NB4 (cell line): ENCODE measurements at regions not wholly inside any gene's neighbourhood (a gene's known extent, or its start where the extent isn't known, plus 50 kb on each side); places are given as distances from the start of the nearest gene placed in this dataset.

Source experiments
- DNase-seq: peaks from one replicate; pipeline ENCODE4 v3.0.0; 2010; ENCODE audit warnings: low read depth
- H3K4me3 ChIP-seq: one replicate; pipeline ENCODE4 v1.5.1; 2011; ENCODE audit warnings: mild to moderate bottlenecking, low read depth, low read length, moderate library complexity
- MYC ChIP-seq: IDR thresholded peaks from 2 replicates; pipeline ENCODE4 v1.6.1; 2011; ENCODE audit warnings: low read depth, low read length
- POLR2A ChIP-seq: IDR thresholded peaks from 2 replicates; pipeline ENCODE4 v1.6.1; 2011; ENCODE audit warnings: mild to moderate bottlenecking; ENCODE audit not compliant: insufficient read length; ENCODE audit errors: extremely low read depth
- TF ChIP-seq, protein P1 (sequence below): IDR thresholded peaks from one replicate; pipeline ENCODE4 v1.5.1; 2012; ENCODE audit warnings: low read depth, low read length
- TF ChIP-seq, protein P2 (sequence below): IDR thresholded peaks from 2 replicates; pipeline ENCODE4 v1.6.1; 2011; ENCODE audit warnings: low read depth, low read length

DNA sequence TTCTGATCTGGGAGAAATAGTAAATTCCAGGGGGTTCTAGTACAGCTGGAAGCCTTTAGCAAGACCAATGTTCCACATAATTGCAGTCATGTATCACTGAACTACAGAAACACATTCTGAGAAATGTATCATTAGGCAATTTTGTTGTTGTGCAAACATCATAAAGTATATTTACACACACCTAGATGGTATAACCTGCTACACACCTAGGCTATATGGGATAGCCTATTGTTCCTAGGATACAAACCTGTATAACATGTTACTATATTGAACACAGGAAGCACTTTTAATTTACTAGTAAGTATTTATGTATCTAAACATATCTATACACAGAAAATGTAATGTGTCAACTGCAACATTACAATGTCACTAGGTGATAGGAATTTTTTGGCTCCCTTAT is 525.9 kb upstream of the NRSN1 start:
- TF ChIP-seq MYC = no peak
- TF ChIP-seq POLR2A = no peak
- no peak overlapping the region for H3K4me3 ChIP-seq
- DNase-seq = no peak

DNA sequence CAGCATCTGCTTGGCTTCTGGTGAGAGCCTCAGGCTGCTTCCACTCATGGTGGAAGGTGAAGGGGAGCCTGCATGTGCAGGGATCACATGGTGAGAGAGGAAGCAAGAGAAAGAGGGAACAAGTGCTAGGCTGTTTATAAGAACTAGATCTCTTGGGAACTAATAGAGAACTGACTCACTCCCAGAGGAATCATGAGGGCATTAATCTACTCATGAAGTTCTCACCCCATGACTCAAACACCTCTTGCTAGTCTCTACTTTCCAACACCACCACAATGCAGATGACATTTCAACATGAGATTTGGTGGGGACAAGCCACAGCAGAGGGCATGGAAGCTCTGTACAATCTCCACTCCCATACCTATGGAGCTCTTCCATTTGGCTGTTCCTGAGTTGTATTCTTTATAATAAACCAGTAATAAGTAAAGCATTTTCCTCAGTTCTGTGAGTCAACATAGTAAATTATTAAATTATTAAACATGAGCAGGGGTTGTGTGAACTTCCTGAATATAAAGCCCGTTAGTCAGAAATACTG is 524.1 kb upstream of the NRSN1 start:
- DNase-seq = peak; percentile 20
- no peak overlapping the region for H3K4me3 ChIP-seq
- TF ChIP-seq, protein P1, sequence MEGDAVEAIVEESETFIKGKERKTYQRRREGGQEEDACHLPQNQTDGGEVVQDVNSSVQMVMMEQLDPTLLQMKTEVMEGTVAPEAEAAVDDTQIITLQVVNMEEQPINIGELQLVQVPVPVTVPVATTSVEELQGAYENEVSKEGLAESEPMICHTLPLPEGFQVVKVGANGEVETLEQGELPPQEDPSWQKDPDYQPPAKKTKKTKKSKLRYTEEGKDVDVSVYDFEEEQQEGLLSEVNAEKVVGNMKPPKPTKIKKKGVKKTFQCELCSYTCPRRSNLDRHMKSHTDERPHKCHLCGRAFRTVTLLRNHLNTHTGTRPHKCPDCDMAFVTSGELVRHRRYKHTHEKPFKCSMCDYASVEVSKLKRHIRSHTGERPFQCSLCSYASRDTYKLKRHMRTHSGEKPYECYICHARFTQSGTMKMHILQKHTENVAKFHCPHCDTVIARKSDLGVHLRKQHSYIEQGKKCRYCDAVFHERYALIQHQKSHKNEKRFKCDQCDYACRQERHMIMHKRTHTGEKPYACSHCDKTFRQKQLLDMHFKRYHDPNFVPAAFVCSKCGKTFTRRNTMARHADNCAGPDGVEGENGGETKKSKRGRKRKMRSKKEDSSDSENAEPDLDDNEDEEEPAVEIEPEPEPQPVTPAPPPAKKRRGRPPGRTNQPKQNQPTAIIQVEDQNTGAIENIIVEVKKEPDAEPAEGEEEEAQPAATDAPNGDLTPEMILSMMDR = no peak
- TF ChIP-seq, protein P2, sequence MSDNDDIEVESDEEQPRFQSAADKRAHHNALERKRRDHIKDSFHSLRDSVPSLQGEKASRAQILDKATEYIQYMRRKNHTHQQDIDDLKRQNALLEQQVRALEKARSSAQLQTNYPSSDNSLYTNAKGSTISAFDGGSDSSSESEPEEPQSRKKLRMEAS = no peak
- TF ChIP-seq MYC (no peak), POLR2A (no peak)

DNA sequence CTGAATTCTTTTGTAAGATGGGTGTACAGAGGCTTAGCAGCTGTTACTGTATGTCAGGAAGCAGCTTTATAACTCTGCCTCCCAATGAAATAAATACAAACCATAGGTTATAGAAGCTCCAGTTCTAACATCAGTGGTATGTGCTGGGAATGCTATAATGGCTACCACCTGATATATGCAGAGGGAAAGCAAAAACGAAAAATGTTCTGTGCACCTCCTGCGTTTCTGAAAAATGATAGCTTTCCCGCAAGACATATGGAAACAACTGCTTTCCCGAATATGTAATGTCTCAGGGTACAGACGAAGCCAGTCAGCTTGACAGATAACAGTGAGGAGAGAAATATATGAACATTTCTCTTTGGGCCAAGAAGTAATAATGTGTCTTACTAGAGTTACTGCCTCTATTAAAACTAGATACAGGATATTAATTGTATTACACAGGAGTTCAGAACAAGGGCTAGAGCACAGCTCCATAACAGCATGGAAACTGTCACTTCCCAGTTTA is 517.0 kb upstream of the NRSN1 start:
- DNase-seq = no peak
- H3K4me3 ChIP-seq = no peak overlapping the region
- TF ChIP-seq, protein P2 = no peak
- no peak for TF ChIP-seq MYC
- TF ChIP-seq, protein P1 = no peak

DNA sequence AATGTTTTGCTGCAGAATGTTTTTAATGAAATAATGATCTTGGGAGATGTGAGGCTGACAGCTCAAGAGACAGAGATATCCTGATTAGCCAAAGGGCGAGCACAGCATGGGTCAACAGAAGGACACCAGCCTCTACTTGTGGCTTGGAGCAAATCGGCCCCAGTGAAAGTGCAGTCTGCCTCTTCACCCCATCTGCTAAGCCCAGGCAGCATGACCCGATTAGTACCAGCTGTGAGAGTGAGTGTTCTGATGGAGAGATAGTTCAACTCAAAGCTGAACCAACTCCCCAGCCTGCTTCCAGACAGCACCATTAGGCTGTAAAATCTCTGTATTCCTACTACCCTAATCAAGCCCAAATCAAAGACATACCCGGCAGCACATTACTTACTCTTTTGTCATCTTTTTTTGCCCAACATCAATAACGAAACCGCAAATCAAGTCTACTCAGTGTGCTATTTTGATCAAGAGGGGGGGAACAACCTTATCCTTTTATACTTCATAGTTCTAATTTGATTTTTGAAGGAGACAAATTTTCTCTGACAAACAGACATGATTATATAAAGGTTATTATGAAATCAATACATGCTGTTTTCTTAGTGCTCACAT is 514.1 kb upstream of the NRSN1 start:
- no peak for DNase-seq
- TF ChIP-seq, protein P1 = no peak
- TF ChIP-seq MYC = no peak
- no peak for TF ChIP-seq POLR2A
- TF ChIP-seq, protein P2 = no peak
- H3K4me3 ChIP-seq = no peak overlapping the region

DNA sequence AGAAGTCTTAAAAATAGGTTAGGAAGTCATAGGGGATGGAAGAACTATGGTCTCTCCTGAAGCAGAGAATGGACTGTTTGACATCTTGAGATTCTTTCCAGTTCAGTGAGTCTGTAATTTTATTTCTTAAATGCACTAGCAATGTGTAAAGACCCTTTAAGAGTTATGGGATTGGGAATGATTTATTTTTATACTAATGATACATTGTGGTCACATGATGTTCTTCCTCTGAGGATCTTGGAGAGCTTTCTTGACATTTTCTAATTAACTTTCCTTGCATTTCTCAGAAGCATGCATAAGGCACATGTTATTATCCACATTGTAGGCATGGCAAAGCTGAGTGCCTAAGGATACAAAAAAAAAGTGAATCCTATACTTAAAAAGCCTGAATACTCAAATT is 507.6 kb upstream of the NRSN1 start:
- no peak overlapping the region for H3K4me3 ChIP-seq
- DNase-seq = no peak
- no peak for TF ChIP-seq MYC
- no peak for TF ChIP-seq POLR2A
- TF ChIP-seq, protein P2 = no peak
- TF ChIP-seq, protein P1 = no peak

DNA sequence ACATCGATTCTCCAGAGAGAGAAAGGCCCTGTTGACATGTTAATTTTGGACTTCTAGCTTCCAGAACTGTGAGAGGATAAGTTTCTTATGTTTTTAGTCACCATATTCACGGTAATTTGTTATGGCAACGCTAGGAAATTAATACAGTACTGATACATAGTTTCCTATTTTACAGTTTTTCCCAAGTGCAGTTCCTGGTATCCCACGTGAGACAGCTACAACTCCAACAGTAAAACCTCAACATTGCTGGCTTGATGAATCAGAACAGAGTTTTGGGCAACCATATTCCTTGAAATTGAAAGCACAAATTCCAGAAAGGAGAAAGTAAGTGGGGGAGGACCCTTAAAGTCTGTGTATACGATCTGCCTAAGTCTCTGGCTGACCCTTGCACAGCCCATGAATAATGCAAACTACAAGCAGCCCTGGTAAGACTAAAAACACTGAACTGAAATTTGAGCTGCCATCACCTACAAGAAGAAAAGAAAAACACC is 505.1 kb upstream of the NRSN1 start:
- H3K4me3 ChIP-seq = no peak overlapping the region
- no peak for DNase-seq
- TF ChIP-seq MYC (no peak), POLR2A (no peak)
- TF ChIP-seq, protein P1 = no peak
- TF ChIP-seq, protein P2 = no peak
